ENCODE measurements at regions not wholly inside any gene's neighbourhood (a gene's known extent, or its start where the extent isn't known, plus 50 kb on each side); places are given as distances from the start of the nearest gene placed in this dataset.

DNA sequence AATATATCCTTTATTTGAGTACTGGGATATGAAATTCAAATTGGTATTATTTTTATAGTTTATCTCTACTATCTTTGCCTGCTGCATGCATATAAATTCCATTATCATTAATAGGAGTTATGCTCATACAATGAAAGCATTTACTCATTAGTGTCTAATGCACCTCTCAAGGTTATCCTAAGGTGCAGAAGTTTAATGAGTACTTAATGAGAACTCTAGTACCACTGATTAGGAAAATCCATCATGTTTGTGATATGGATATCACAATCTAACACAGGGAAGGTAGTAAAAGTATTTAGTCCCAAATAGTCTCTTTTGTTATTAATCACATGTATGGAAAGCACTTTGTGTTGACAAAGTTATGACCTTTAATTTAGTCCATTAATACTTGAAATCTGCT is 77.2 kb upstream of the SLC10A2 start:
- DNase-seq (ENCODE audit: extremely low read depth in 1 of 2, low read depth in 1 of 2) = no peak

DNA sequence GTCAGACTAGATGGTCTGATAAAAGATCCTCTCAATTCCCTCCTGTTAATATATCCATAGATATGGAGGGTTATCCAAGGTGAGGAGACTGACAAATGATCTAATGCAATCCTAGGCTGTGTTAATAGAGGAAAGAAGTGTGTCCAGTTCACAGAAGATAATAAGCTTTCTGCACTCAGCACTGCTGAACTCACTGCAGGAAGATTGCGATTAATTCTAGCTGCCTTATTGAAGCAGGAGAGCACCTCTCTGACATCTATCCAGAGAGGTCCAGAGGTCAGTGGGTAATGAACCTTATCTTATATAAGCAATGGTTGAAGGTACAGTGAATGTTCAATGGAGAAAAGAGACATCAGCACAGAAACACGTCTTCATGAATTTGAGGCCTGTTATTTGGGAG is 75.9 kb upstream of the SLC10A2 start:
- no peak for DNase-seq (ENCODE audit: extremely low read depth in 1 of 2, low read depth in 1 of 2)

DNA sequence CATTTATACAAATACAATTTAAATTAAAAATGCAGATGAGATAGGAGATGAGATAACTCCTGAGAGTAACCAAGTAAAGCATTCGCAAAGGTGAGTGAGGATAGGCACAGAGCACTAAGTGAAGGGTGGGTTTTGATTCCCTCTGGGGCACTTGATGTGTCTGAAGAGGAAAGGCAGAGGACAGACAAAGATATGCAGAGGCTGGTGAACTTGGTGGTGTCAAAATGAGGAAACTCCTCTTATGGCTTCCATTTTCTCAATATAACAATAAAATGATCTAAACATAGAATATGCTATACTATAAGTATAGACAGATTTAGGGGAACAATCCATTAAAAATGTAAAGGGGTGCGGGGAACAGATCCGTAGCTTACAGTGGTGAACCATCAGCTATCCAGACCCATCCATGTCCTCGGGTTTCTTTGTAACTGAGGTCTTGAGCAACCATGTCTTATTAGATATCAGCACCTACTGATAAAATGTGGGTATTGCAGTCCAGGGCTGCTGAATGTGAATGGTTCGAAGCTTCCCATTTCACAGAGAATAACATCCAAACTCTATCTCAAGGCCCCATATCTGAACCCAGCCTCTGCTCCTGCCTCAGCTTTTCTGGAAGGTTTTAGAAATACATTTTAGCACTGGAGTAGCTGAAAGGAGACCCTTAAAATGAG is 73.9 kb upstream of the SLC10A2 start:
- DNase-seq (ENCODE audit: extremely low read depth in 1 of 2, low read depth in 1 of 2) = no peak

DNA sequence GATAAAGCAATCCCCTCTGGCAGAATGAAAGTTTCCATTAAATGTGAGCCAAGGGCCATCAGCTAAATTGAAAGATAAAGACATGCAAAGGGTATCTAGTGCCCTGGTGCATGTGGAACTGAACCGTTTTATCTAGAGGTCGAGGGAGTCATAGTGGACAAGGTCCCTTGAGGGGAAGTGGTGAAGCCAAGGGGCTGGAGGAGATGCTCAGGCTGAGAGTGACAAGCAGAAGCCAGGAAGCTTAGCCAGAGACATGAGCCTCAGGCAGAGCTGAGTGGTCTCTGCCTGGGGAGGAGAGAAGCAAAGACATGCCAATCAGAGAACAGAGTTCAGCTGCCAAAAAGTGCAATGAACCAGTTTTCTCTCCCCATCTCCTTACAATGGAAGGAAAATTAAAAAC is 68.1 kb upstream of the SLC10A2 start:
- DNase-seq (ENCODE audit: extremely low read depth in 1 of 2, low read depth in 1 of 2) = no peak

DNA sequence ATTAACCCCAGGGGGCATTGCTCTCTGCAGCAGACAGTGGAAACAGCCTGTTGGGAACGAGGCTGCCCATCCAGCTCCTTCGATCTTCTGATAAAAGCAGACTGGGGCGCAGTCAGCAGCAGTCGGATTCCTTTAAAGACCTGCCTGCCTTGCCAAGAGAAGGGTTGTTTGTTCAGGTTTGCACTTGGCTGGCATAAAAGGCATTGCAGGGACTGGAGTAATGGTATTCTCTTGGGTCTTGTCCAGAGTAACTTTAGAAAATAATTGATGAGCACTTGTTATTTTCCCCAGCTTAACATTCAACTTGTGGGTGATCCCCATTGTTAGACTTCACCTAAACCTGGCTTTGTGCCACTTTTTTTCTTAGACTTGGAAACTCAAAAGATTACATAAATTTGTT is 67.3 kb upstream of the SLC10A2 start:
- no peak for DNase-seq (ENCODE audit: extremely low read depth in 1 of 2, low read depth in 1 of 2)

DNA sequence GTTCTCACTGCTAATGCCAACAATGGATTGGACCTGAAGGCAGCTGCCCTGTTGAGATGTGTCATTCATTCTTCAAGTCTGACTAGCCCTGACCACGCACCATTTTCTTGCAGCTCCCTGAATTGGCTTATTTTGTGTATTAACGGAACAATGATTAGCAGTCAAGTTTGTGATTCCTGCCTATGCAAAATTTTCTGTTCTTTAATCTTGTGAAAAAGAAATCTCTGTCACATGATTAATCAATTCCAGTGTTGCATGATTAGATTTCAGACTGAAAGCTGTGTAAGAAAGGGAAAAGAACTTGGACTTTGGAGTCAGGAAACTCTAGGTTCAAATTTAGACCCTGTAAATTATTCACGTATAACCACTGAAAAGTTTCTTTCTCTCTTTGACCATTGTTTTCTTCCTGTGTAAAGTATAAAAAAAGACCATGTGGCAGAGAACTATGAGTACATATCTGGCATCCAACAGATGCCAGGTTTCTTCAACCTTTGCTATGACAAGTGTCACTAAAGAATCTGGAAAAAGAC is 64.5 kb upstream of the SLC10A2 start:
- no peak for DNase-seq (ENCODE audit: extremely low read depth in 1 of 2, low read depth in 1 of 2)

DNA sequence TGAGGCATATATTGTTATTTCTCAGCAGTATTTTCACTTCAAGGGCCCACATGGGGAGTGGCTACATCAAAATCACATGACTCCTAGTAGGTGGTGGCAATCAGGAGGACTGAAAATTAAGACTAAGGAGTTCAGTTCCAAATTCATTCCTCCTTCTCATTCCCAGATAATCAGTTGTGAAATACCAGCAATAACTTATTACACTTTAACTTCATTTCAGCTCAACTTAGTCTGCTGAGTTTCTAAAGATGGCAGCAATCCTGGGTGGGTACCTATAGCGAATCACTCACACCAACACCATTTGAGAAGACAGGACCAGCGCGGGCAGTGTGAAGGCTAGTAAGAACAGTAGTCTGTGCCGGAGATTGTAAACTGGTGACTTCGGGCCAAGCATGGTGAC is 63.9 kb upstream of the SLC10A2 start:
- DNase-seq (ENCODE audit: extremely low read depth in 1 of 2, low read depth in 1 of 2) = no peak
